Endothelial cell (in vitro differentiated cells): ENCODE measurements at regions not wholly inside any gene's neighbourhood (a gene's known extent, or its start where the extent isn't known, plus 50 kb on each side); places are given as distances from the start of the nearest gene placed in this dataset.

Experiments used
- DNase-seq: peaks from one replicate; pipeline ENCODE4 v3.0.0; 2021; ENCODE audit warnings: low spot score
- H3K27ac Mint-ChIP-seq: one replicate; pipeline ENCODE4 v1.8.0; 2021; ENCODE audit warnings: mixed read lengths, inconsistent platforms; ENCODE audit not compliant: unreplicated experiment
- H3K27me3 Mint-ChIP-seq: one replicate; pipeline ENCODE4 v1.8.0; 2021; ENCODE audit warnings: mild to moderate bottlenecking, moderate library complexity, mixed read lengths, inconsistent platforms; ENCODE audit not compliant: unreplicated experiment
- H3K36me3 Mint-ChIP-seq: one replicate; pipeline ENCODE4 v1.8.0; 2021; ENCODE audit warnings: mild to moderate bottlenecking, low read depth, mixed read lengths, inconsistent platforms; ENCODE audit not compliant: unreplicated experiment
- H3K4me1 Mint-ChIP-seq: one replicate; pipeline ENCODE4 v1.8.0; 2021; ENCODE audit warnings: mild to moderate bottlenecking, mixed read lengths, inconsistent platforms; ENCODE audit not compliant: unreplicated experiment
- H3K4me3 Mint-ChIP-seq: one replicate; pipeline ENCODE4 v1.8.0; 2021; ENCODE audit warnings: mild to moderate bottlenecking, mixed read lengths, inconsistent platforms; ENCODE audit not compliant: unreplicated experiment
- H3K9me3 Mint-ChIP-seq: one replicate; pipeline ENCODE4 v1.8.0; 2021; ENCODE audit warnings: mixed read lengths, inconsistent platforms; ENCODE audit not compliant: unreplicated experiment
- TF ChIP-seq, protein P1 (sequence below): fragments of 200-600 bp; sonication (generic); IDR thresholded peaks from one replicate; pipeline ENCODE4 v1.5.0; 2021; ENCODE audit warnings: antibody characterized with exemption; ENCODE audit not compliant: unreplicated experiment

DNA sequence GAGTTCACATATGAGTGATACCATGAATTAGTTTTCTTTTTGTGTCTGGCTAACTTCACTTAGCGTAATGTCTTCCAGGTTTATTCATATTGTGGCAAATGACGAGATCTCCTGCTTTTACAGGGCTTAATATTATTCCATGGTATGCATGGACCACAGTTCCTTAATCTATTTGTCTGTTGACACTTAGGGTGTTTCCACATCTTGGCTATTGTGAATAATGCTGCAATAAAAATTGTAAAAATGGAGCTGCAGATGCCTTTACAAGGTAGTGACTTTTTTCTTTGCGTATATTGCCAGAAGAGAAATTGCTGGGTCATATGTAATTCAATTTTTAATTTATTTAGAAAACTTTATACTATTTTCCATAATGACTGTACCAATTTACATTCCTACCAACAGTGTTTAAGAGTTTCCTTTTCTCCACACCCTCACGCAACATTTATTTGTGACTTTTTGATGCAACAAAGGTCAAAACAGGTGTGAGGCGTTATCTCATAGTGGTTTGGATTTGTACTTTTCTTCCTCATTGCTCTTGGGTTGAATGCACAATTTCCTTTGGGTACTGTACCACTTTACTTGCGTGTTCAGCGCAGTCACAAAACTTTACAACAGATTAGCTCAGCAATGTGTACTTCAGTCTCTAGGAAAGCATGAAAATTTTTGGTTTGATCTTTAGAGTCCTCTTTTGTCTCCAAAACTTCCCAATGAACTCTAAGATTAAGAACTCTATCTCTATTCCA, 240.8 kb downstream of the PPARGC1A start:
- DNase-seq, result no peak
- TF ChIP-seq, protein P1, sequence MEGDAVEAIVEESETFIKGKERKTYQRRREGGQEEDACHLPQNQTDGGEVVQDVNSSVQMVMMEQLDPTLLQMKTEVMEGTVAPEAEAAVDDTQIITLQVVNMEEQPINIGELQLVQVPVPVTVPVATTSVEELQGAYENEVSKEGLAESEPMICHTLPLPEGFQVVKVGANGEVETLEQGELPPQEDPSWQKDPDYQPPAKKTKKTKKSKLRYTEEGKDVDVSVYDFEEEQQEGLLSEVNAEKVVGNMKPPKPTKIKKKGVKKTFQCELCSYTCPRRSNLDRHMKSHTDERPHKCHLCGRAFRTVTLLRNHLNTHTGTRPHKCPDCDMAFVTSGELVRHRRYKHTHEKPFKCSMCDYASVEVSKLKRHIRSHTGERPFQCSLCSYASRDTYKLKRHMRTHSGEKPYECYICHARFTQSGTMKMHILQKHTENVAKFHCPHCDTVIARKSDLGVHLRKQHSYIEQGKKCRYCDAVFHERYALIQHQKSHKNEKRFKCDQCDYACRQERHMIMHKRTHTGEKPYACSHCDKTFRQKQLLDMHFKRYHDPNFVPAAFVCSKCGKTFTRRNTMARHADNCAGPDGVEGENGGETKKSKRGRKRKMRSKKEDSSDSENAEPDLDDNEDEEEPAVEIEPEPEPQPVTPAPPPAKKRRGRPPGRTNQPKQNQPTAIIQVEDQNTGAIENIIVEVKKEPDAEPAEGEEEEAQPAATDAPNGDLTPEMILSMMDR, result no peak
- no peaks in the 10 kb centered on the region for H3K36me3 Mint-ChIP-seq
- H3K9me3 Mint-ChIP-seq, result no peaks in the 10 kb centered on the region
- no peak overlapping the region for H3K4me3 Mint-ChIP-seq
- no peak overlapping the region for H3K27ac Mint-ChIP-seq
- no peaks in the 10 kb centered on the region for H3K4me1 Mint-ChIP-seq
- no peaks in the 10 kb centered on the region for H3K27me3 Mint-ChIP-seq

DNA sequence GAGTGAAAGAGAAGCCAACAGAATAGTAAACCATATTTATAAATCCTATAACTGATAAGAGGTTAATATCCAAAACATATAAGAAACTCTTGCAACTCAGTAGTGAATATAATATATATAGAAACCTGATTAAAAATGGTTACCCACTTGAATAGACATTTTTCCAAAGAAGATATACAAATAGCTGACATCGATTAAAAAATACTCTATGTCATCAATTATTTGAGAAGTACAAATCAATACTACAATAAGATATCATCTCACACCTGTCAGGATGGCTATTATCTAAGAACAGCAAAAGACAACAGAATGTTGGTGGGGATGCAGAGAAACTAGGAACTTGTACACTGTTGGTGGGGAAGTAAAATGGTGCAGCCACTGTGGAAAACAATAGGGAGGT, 254.4 kb downstream of the PPARGC1A start:
- Mint-ChIP-seq H3K4me3 (no peak overlapping the region), H3K9me3 (no peaks in the 10 kb centered on the region), H3K36me3 (no peaks in the 10 kb centered on the region), H3K4me1 (peaks cover 12% of the 10 kb centered on the region), H3K27me3 (no peaks in the 10 kb centered on the region), H3K27ac (no peak overlapping the region)
- no peak for DNase-seq
- TF ChIP-seq, protein P1, result no peak

DNA sequence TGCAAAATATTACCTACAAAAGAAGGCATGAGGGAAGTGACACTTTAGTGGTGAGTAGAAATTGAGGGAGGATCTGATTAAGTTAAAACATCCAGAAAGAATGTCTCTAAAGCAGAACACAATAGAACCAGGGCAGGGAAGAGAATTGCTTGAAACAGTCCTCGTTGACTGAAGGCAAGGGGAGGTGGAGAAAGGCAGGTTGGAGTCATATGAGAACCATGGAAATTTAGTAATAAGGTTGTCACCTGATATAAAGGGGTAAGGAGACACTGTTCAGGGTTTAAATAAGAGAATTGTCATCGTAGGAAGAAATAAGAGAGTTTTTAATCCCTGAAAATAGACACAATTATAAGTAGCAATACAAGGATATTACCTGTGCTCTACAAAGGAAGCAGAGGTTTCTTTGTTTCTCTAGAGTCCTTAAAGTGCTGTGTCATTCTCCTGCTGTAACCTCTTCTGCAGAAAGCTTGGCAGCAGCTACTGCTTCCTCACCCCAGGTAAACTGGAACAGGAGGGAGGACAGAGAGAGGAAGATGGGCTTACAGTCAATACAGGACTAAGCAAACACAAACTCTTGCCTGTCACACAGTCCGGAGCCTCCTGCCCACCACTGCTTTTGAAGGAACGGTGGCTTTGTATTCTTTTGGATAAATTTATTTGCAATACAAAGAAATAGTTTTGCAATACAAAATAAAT, 258.4 kb downstream of the PPARGC1A start:
- no peaks in the 10 kb centered on the region for H3K36me3 Mint-ChIP-seq
- TF ChIP-seq, protein P1, result no peak
- H3K27ac Mint-ChIP-seq, result peak overlapping the region; percentile 93
- H3K27me3 Mint-ChIP-seq, result no peaks in the 10 kb centered on the region
- no peak for DNase-seq
- peaks cover 17% of the 10 kb centered on the region for H3K4me1 Mint-ChIP-seq
- no peaks in the 10 kb centered on the region for H3K9me3 Mint-ChIP-seq
- H3K4me3 Mint-ChIP-seq, result no peak overlapping the region

DNA sequence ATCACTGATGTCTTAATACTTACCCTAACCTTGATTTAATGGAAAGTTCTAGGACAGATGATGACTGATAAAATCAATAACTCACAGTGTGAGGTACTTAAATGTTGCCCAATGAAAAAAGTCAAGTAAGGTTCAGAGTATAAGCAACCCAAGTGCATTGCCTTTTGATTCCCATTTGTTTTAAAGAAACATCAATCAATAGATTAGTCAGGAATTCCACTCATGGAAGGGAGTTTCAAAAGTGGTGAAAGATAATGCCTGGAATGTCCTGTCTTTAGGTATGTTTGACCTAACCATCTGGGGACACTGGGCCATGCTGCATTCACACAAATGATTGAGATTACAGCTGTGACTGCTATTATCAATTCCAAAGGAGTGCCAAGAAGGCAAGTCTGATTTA, 259.7 kb downstream of the PPARGC1A start:
- H3K27ac Mint-ChIP-seq, result no peak overlapping the region
- TF ChIP-seq, protein P1, result no peak
- DNase-seq, result no peak
- no peaks in the 10 kb centered on the region for H3K9me3 Mint-ChIP-seq
- H3K36me3 Mint-ChIP-seq, result no peaks in the 10 kb centered on the region
- H3K27me3 Mint-ChIP-seq, result no peaks in the 10 kb centered on the region
- H3K4me1 Mint-ChIP-seq, result peaks cover 17% of the 10 kb centered on the region
- no peak overlapping the region for H3K4me3 Mint-ChIP-seq

DNA sequence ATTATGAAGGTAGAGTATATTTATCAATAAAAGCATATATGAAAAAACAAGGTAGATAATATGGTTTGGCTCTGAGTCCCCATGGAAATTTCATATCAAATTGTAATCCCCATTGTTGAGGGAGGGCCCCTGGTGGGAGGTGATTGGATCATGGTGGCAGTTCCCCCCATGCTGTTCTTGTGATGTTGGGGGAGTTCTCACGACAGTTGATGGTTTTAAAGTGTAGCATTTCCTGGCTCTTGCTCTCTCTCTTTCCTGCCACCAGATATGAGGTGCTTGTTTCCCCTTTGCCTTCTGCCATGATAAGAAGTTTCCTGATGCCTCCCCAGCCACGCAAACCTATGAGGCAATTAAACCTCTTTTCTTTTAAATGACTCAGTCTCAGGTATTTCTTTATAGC, 260.4 kb downstream of the PPARGC1A start:
- no peak overlapping the region for H3K4me3 Mint-ChIP-seq
- DNase-seq, result no peak
- no peaks in the 10 kb centered on the region for H3K36me3 Mint-ChIP-seq
- TF ChIP-seq, protein P1, result no peak
- no peaks in the 10 kb centered on the region for H3K27me3 Mint-ChIP-seq
- peaks cover 17% of the 10 kb centered on the region for H3K4me1 Mint-ChIP-seq
- H3K27ac Mint-ChIP-seq, result no peak overlapping the region
- no peaks in the 10 kb centered on the region for H3K9me3 Mint-ChIP-seq
